Activated naive CD4-positive, alpha-beta T cell treated with anti-CD3 and anti-CD28 coated beads, Interleukin-2, amount 50 U/mL, for 16 hours (primary cell): ENCODE measurements at regions not wholly inside any gene's neighbourhood (a gene's known extent, or its start where the extent isn't known, plus 50 kb on each side); places are given as distances from the start of the nearest gene placed in this dataset.
"Not testable (repeated sequence)": the region's sequence is repeated elsewhere in the genome, so short reads cannot be mapped to it uniquely, and the experiment has no call there.

Source experiments
- DNase-seq: peaks from one replicate; pipeline ENCODE4 v3.0.0-alpha.2; 2020

- not testable (repeated sequence) for DNase-seq
Measured at GRCh38 chr2:87497700-87498099, 250.2 kb upstream of the PLGLB2 start.

DNA sequence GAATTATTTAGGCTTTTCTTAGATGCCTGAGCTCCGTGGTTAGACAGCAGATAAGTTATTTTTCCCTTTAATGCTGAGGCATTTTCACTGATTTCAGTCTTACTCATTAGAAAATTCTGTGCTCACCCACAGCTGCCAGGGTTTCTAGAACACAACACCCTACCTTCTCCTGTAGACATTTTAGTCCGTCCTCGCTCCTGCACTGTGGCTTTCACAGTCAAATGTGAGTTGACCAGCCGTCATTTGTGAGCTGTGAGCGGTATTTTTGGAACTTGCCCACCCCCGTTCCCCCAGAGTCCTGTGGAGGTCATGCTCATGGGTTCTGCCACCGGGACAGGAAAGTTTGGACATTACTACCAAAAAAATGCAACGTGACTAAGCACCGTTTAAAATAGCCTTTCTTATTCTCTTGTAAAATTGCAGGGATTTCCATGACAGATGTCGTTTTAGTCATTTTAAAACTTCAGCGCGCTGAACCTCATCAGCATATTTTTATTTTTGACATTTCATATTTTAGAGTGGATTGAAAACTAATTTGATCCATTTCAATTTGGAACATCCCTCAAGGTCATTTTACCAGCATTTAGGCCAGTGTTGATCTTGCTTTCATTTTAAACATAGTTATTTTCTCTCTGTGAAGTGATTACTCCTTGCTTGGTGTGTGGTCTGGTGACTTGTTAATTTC lies 249.6 kb upstream of the PLGLB2 start:
- not testable (repeated sequence) for DNase-seq

DNA sequence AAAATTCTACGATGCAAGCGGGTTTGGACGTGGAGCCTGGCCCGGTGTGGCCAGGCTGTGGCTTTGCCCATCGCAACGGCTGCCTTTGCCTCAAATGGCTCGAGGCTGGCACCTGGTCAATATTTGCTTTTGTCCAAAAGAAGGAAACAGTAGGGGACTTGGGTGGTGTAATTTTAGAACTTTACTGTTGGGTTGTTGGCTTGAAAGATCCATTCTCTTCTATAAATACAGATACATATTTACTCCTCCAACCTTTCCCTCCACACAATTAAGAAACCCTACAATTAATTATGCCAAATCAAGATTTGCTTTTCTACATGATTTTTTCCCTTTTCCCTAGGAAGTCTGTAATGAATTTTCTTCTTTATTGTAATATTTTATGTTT lies 249.0 kb upstream of the PLGLB2 start:
- DNase-seq: not testable (repeated sequence)

- DNase-seq: not testable (repeated sequence)
Measured at GRCh38 chr2:87499860-87500259, 248.0 kb upstream of the PLGLB2 start.

GRCh38 chr2:87500421-87500820 lies 247.5 kb upstream of the PLGLB2 start:
- DNase-seq: not testable (repeated sequence)

DNA sequence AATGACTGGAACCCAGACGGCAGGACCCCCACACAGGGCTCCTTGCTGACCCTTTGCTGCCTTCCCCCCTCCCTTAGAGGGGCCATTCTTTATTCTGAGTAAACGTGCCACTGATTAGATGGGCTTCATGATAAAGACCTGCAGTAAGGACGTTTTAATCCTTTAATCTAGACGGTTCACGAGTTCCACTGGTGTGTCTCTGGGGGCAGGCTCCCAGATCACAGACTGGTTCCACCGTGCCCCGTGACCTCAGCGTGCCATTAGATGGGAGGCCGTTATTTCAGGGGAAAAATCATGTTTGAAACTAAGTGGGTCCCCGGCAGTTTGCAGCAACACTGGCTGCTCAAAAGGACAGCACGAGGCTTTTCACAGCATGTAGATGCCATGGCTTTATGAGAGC lies 246.9 kb upstream of the PLGLB2 start:
- DNase-seq: not testable (repeated sequence)

DNA sequence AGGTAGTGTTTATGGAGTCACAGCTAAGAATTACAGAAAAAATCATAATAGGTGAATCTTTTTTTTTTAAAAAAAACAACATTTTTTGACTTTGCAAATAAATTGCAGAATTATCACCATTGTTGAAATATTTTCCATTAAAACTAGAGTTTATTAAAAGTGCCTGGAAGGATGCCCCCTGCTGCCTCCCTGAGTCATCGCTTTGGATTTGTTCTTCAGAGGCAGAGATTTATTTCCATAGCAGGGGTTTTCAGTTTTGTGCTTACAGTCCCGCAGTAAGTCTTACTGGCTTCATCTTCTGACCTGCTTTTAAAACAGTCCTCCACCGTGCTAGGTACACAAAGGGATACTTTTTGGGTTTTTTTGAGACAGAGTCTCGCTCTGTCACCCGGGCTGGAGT lies 244.9 kb upstream of the PLGLB2 start:
- DNase-seq: not testable (repeated sequence)

DNA sequence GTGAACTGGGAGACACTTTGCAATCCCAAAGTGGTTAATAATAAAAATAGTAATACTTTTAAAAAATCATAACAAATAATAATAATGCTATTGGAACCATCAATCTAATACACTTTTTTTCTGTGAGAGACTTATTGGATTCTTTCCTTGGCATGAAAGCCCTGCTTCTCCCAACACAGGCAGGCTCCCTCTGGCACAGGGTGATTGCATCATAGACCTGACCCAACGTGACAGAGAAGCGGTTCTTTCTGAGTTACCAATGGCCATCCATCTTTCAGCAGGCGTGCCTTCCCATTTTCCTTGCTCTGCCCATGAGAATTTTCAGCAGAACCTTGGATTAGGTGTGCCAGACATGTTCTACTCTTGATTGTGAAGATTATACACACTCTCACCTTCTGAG lies 242.6 kb upstream of the PLGLB2 start:
- not testable (repeated sequence) for DNase-seq

GRCh38 chr2:87505909-87506308 lies 242.0 kb upstream of the PLGLB2 start:
- DNase-seq: not testable (repeated sequence)

DNA sequence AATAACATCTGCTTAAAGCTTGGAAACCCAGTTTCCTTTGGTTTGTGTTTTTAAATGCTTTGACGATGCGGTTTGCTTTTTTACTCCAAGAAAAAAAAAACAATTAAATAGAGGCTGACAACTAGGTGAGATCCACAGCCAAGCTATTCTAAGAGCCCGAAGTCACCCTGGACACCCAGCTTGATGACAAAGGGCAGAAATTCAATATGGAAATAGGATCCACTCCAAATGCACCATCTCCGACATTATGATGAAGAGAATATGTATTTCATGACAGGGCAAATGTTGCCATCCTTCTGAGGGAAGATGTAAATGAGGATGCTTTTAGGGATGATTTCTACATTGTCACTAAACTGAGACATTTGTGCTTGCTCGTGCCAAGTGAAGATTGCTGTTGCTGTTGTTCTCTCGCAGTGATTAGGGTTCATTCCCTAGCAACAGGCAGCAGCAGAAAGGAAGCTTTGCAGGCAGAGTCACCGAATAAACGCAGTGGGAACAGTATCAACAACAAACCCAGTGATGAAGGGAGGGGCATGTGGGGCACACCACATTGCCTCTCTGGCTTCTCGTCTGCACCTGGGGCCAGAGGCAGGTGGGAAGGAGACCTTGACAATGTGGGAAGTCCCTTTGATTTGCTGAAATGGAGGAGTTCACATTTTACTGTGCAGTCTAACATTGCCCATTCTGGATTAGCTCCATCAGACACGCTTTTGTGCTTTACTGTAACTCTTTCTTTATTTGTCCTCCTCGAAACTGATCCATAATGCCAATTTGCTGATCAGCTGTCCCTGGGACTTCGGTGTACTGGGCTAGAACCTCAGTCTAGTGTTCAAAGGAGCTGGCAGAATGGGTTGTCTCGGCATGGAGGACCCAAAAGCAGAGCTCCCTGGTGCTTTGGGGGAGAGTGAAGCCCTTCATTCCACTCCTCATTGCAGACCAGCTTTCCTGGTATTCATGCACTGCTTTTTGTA lies 240.2 kb upstream of the PLGLB2 start:
- DNase-seq: not testable (repeated sequence)

DNA sequence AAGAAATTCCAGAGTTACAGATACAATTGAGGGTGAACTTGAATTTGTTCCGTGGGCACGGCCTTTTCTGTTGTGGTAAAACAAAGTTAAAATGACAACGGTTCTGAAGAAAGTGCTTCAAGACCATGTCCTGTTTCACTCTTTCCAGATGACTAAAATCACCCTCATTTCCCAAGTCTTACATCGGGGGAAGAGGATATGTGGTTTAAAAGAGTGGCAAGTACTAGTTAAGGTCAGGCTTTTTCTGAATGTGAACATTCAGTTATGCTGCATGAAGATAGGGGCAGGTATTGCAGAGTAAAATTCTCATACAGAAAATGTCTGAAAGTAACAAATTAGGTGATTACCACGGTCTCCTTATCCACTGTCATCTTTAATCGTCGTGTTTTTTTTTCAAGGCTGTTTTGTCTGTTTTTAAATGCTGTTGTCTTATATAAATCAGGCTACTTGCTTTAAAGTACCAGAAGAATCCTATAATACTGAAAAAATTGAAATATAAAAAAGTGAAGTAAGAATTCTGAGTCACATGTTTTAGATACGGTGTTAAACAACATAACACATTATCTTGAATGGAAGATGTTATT lies 236.6 kb upstream of the PLGLB2 start:
- not testable (repeated sequence) for DNase-seq

GRCh38 chr2:87512864-87513530 lies 234.9 kb upstream of the PLGLB2 start:
- DNase-seq: not testable (repeated sequence)

GRCh38 chr2:87514034-87514433 lies 233.9 kb upstream of the PLGLB2 start:
- DNase-seq: not testable (repeated sequence)

- not testable (repeated sequence) for DNase-seq
Measured at GRCh38 chr2:87514515-87514914, 233.4 kb upstream of the PLGLB2 start.

- DNase-seq: not testable (repeated sequence)
Measured at GRCh38 chr2:87515226-87515625, 232.7 kb upstream of the PLGLB2 start.

- not testable (repeated sequence) for DNase-seq
Measured at GRCh38 chr2:87515875-87516274, 232.0 kb upstream of the PLGLB2 start.

GRCh38 chr2:87516369-87516967 lies 231.4 kb upstream of the PLGLB2 start:
- DNase-seq: not testable (repeated sequence)

DNA sequence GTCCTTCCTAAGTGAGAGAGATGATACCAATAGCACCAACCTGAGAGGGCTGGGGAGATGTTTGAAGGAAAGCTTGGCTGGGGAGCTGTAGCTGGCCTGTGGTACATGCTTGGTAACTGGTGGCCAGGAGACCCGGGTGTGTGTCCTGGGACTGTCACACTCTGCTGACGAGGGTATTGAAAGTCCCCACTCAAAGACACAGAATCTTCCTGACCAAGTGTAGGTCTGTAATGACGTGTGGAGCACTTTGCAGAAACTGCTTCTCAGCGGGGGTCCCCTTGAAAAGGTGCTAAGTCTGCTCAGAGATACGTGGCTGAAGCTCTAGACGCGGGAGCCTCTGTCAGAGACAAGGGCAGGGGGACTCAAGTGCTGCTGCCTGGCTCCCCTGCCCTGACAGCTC lies 230.4 kb upstream of the PLGLB2 start:
- DNase-seq: not testable (repeated sequence)

DNA sequence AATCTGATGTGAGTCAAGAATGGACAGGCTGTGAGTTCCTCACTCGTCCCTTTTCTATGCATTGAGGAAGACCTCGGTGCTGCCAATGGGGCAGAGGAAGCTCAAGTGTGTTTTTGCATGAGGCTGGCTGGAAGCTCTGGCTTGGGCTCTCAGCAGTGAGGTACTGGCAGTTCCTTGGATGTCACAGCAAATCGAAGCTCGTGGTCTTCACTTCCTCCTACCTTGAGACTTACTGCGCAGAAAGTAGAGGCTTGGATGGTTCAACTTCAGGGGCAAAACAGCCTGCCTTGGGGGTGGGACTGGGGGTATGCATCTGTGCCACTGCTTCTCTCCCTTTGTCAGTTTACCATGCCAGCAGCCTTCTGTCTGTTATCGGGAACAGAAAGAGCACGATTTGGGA lies 229.8 kb upstream of the PLGLB2 start:
- DNase-seq: not testable (repeated sequence)

DNA sequence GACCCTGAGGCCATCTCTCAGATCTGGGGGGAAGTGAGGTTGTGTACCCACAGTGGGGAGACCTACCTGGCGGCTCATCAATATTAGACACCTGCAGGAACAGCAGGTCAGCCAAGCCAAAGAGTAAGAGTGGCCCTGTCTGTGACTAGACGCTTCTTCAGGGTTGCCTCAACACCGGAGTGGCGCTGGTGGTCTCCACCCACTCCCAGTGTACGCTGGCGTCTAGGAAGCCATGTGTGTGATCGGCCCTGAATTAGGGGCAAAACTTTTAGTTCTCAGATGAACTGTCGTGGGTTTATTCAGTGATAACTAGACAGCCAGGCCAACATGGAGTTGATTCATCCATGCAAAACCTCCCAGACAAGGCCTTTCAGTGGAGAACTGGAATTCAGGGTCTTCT lies 229.3 kb upstream of the PLGLB2 start:
- DNase-seq: not testable (repeated sequence)

DNA sequence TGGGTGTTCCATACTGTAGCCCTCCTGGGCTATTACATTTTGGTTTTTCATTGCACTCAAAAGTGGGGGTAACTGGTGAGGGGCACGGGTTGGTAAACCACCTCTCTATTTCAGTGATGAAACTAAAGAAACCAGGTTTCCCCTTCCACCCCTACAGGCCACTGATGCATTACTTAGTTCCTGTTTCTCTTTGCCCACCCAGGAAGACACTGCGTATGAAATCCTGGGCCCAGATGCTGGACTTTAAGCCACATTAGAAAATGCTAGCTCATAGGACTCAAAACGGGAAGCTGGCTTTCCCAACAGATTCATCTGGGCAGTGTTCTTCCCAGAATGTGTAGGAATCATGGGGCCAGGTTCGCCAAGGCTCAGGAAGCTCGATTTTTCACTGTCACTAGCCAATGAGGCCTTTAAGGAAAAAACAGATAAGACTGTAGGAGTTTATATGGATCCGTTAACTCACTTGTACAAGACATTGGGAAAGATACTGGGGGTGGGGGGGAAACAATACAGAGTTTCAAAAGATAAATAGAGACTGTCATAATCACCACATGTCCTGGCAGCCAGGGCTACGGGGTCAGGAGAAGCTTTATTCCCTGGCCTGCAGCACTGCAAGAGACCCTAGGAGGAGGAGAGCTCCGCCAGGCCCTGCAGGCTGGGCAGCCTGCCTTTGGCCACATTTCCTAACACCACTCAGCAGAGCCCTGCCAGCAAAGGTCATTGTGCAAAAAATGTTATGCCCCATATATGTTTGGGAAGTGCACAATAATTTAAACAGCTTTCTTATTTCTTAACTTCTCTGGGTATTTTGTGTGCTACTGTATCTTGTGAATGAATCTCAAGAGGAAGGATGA lies 228.5 kb upstream of the PLGLB2 start:
- DNase-seq: not testable (repeated sequence)
